Loucy (cell line): ENCODE measurements at regions not wholly inside any gene's neighbourhood (a gene's known extent, or its start where the extent isn't known, plus 50 kb on each side); places are given as distances from the start of the nearest gene placed in this dataset.

Experiments used
- H2AFZ ChIP-seq: fragments of 200-600 bp; sonication (generic); 2 replicates; pipeline ENCODE4 v1.6.0; 2016; ENCODE audit warnings: antibody characterized with exemption, mild to moderate bottlenecking, low read length, moderate library complexity
- H3F3A ChIP-seq: fragments of 200-600 bp; 2 replicates; pipeline ENCODE4 v1.6.0; 2016; ENCODE audit warnings: antibody characterized with exemption, low read depth, mild to moderate bottlenecking
- H3K27me3 ChIP-seq: fragments of 200-600 bp; sonication (generic); 2 replicates; pipeline ENCODE4 v1.6.1; 2014; ENCODE audit warnings: low read length, mild to moderate bottlenecking; ENCODE audit not compliant: insufficient read depth, poor library complexity, severe bottlenecking
- H3K36me3 ChIP-seq: fragments of 200-600 bp; sonication (generic); 2 replicates; pipeline ENCODE4 v1.6.1; 2016; ENCODE audit warnings: low read length; ENCODE audit not compliant: insufficient read depth
- H3K4me1 ChIP-seq: fragments of 200-600 bp; sonication (generic); 2 replicates; pipeline ENCODE4 v1.5.1; 2014; ENCODE audit warnings: low read length, mild to moderate bottlenecking; ENCODE audit not compliant: insufficient read depth, poor library complexity, severe bottlenecking
- H3K4me2 ChIP-seq: fragments of 200-600 bp; sonication (generic); 2 replicates; pipeline ENCODE4 v1.6.0; 2014; ENCODE audit warnings: antibody characterized with exemption, low read length, low read depth, mild to moderate bottlenecking; ENCODE audit not compliant: poor library complexity, severe bottlenecking
- H3K4me3 ChIP-seq: fragments of 200-600 bp; sonication (generic); 2 replicates; pipeline ENCODE4 v1.5.1; 2014; ENCODE audit warnings: low read length, mild to moderate bottlenecking, mixed read lengths; ENCODE audit not compliant: poor library complexity, severe bottlenecking
- H3K79me2 ChIP-seq: fragments of 200-600 bp; sonication (generic); 2 replicates; pipeline ENCODE4 v1.6.1; 2014; ENCODE audit warnings: low read length; ENCODE audit not compliant: insufficient read depth
- H3K9ac ChIP-seq: fragments of 200-600 bp; sonication (generic); 2 replicates; pipeline ENCODE4 v1.6.0; 2014; ENCODE audit warnings: mild to moderate bottlenecking, low read depth, low read length, moderate library complexity; ENCODE audit not compliant: poor library complexity, severe bottlenecking
- H3K9me2 ChIP-seq: fragments of 200-600 bp; sonication (generic); replicated peaks from 2 replicates; pipeline ENCODE4 v1.6.1; 2016; ENCODE audit warnings: low read depth, low read length, mixed read lengths
- H3K9me3 ChIP-seq: fragments of 200-600 bp; sonication (generic); 2 replicates; pipeline ENCODE4 v1.6.1; 2014; ENCODE audit warnings: mild to moderate bottlenecking, antibody characterized with exemption, low read length, low read depth; ENCODE audit not compliant: insufficient read depth
- H4K20me1 ChIP-seq: fragments of 200-600 bp; sonication (generic); 2 replicates; pipeline ENCODE4 v1.6.0; 2014; ENCODE audit warnings: antibody characterized with exemption, low read length, mild to moderate bottlenecking; ENCODE audit not compliant: insufficient read depth, poor library complexity, severe bottlenecking
- CTCF ChIP-seq: fragments of 200-600 bp; sonication (generic); conservative IDR thresholded peaks from 2 replicates; pipeline ENCODE4 v1.5.1; 2014; ENCODE audit warnings: mild to moderate bottlenecking, antibody characterized with exemption, low read length
- EZH2phosphoT487 ChIP-seq: fragments of 200-600 bp; IDR thresholded peaks from 2 replicates; pipeline ENCODE4 v1.6.1; 2018; ENCODE audit warnings: antibody characterized with exemption, mild to moderate bottlenecking, moderate library complexity, borderline replicate concordance

GRCh38 chrX:81367291-81367690, 165.4 kb downstream of the SH3BGRL start:
- Histone ChIP-seq H3K4me1 (no peaks in the 10 kb centered on the region), H3K4me2 (no peak overlapping the region), H3K79me2 (no peaks in the 10 kb centered on the region), H3K9me2 (no peaks in the 10 kb centered on the region), H3F3A (no peaks in the 10 kb centered on the region), H3K9me3 (no peaks in the 10 kb centered on the region), H4K20me1 (no peaks in the 10 kb centered on the region), H2AFZ (no peak overlapping the region), H3K36me3 (no peaks in the 10 kb centered on the region), H3K27me3 (no peaks in the 10 kb centered on the region), H3K9ac (no peak overlapping the region), H3K4me3 (no peak overlapping the region)
- TF ChIP-seq CTCF (no peak), EZH2phosphoT487 (no peak)

- H3K4me3 ChIP-seq: no peak overlapping the region
- no peak for TF ChIP-seq EZH2phosphoT487
- peak; percentile 61 for TF ChIP-seq CTCF
- no peak overlapping the region for H3K4me2 ChIP-seq
- H4K20me1 ChIP-seq: no peaks in the 10 kb centered on the region
- no peaks in the 10 kb centered on the region for H3K27me3 ChIP-seq
- no peaks in the 10 kb centered on the region for H3K9me2 ChIP-seq
- no peaks in the 10 kb centered on the region for H3K36me3 ChIP-seq
- no peak overlapping the region for H2AFZ ChIP-seq
- no peaks in the 10 kb centered on the region for H3K4me1 ChIP-seq
- H3F3A ChIP-seq: no peaks in the 10 kb centered on the region
- no peaks in the 10 kb centered on the region for H3K9me3 ChIP-seq
- H3K79me2 ChIP-seq: no peaks in the 10 kb centered on the region
- H3K9ac ChIP-seq: no peak overlapping the region
Measured at GRCh38 chrX:81377329-81377728, 175.4 kb downstream of the SH3BGRL start.

GRCh38 chrX:81378560-81378959, 176.7 kb downstream of the SH3BGRL start:
- Histone ChIP-seq H3K9me3 (no peaks in the 10 kb centered on the region), H3K9ac (no peak overlapping the region), H4K20me1 (no peaks in the 10 kb centered on the region), H3K4me3 (no peak overlapping the region), H2AFZ (no peak overlapping the region), H3K79me2 (no peaks in the 10 kb centered on the region), H3K4me2 (no peak overlapping the region), H3K4me1 (no peaks in the 10 kb centered on the region), H3K27me3 (no peaks in the 10 kb centered on the region), H3K9me2 (no peaks in the 10 kb centered on the region), H3K36me3 (no peaks in the 10 kb centered on the region), H3F3A (no peaks in the 10 kb centered on the region)
- TF ChIP-seq EZH2phosphoT487 (no peak), CTCF (no peak)
